OCI-LY3 (cell line): ENCODE measurements at regions not wholly inside any gene's neighbourhood (a gene's known extent, or its start where the extent isn't known, plus 50 kb on each side); places are given as distances from the start of the nearest gene placed in this dataset.

Experiments
- H2AFZ ChIP-seq: fragments of 200-600, 300-600 bp; shearing (Covaris generic); 2 replicates; pipeline ENCODE4 v1.6.0; 2014; ENCODE audit warnings: antibody characterized with exemption, low read depth, low read length
- H3K27ac ChIP-seq: fragments of 200-600, 300-600 bp; sonication (generic); 2 replicates; pipeline ENCODE4 v1.5.1; 2014; ENCODE audit warnings: mild to moderate bottlenecking, low read length, moderate library complexity, mixed read lengths
- H3K27me3 ChIP-seq: fragments of 200-600, 300-600 bp; sonication (generic); 2 replicates; pipeline ENCODE4 v1.6.1; 2014; ENCODE audit warnings: low read depth, low read length, mixed read lengths
- H3K36me3 ChIP-seq: fragments of 200-600, 300-600 bp; sonication (generic); replicated peaks from 2 replicates; pipeline ENCODE3; 2014; ENCODE audit warnings: low read depth, low read length, mixed read lengths
- H3K4me1 ChIP-seq: fragments of 300-600, 200-600 bp; sonication (generic); 2 replicates; pipeline ENCODE4 v1.6.1; 2014; ENCODE audit warnings: low read length, mixed read lengths
- H3K4me2 ChIP-seq: fragments of 200-600, 300-600 bp; sonication (generic); 2 replicates; pipeline ENCODE4 v1.6.1; 2014; ENCODE audit warnings: low read length, mixed read lengths
- H3K4me3 ChIP-seq: fragments of 300-600, 200-600 bp; sonication (generic); 2 replicates; pipeline ENCODE4 v1.5.1; 2014; ENCODE audit warnings: antibody characterized with exemption, mild to moderate bottlenecking, low read length, moderate library complexity
- H3K79me2 ChIP-seq: fragments of 300-600, 200-600 bp; shearing (Covaris generic); 2 replicates; pipeline ENCODE4 v1.6.1; 2014; ENCODE audit warnings: mild to moderate bottlenecking, low read length, mixed read lengths
- H3K9ac ChIP-seq: fragments of 300-600, 200-600 bp; shearing (Covaris generic); 2 replicates; pipeline ENCODE4 v1.6.0; 2014; ENCODE audit warnings: mild to moderate bottlenecking, low read length, moderate library complexity
- H3K9me3 ChIP-seq: fragments of 200-600, 300-600 bp; shearing (Covaris generic); 2 replicates; pipeline ENCODE4 v1.6.1; 2014; ENCODE audit warnings: low read length, mixed read lengths; ENCODE audit not compliant: insufficient read depth
- H4K20me1 ChIP-seq: fragments of 200-600, 300-600 bp; sonication (generic); 2 replicates; pipeline ENCODE4 v1.6.1; 2016; ENCODE audit warnings: low read length, mixed read lengths; ENCODE audit not compliant: insufficient read depth
- CTCF ChIP-seq: fragments of 200-600, 300-600 bp; sonication (generic); IDR thresholded peaks from 2 replicates; pipeline ENCODE4 v1.5.1; 2014; ENCODE audit warnings: antibody characterized with exemption, low read length, low read depth
- EZH2phosphoT487 ChIP-seq: fragments of 200-600 bp; shearing (Covaris generic); IDR thresholded peaks from 2 replicates; pipeline ENCODE4 v1.6.1; 2018; ENCODE audit warnings: antibody characterized with exemption, mixed run types, low read depth

GRCh38 chr11:81278991-81279390, 1454.7 kb downstream of the FAM181B start:
- Histone ChIP-seq H3K4me3 (no peak overlapping the region), H3K27ac (no peak overlapping the region), H2AFZ (no peak overlapping the region), H3K27me3 (no peaks in the 10 kb centered on the region), H3K9ac (no peak overlapping the region), H3K4me1 (no peaks in the 10 kb centered on the region), H3K79me2 (no peaks in the 10 kb centered on the region), H3K4me2 (no peak overlapping the region), H3K9me3 (no peaks in the 10 kb centered on the region), H4K20me1 (no peaks in the 10 kb centered on the region), H3K36me3 (peaks cover 2% of the 10 kb centered on the region)
- no peak for TF ChIP-seq EZH2phosphoT487
- TF ChIP-seq CTCF, result no peak

GRCh38 chr11:81270686-81271085, 1463.0 kb downstream of the FAM181B start:
- TF ChIP-seq CTCF, result no peak
- no peak for TF ChIP-seq EZH2phosphoT487
- no peak overlapping the region for H3K4me3 ChIP-seq
- no peaks in the 10 kb centered on the region for H3K27me3 ChIP-seq
- H3K4me1 ChIP-seq, result peaks cover 10% of the 10 kb centered on the region
- no peak overlapping the region for H3K4me2 ChIP-seq
- H3K36me3 ChIP-seq, result no peaks in the 10 kb centered on the region
- no peaks in the 10 kb centered on the region for H3K9me3 ChIP-seq
- H3K79me2 ChIP-seq, result no peaks in the 10 kb centered on the region
- H4K20me1 ChIP-seq, result no peaks in the 10 kb centered on the region
- H2AFZ ChIP-seq, result no peak overlapping the region
- no peak overlapping the region for H3K27ac ChIP-seq
- no peak overlapping the region for H3K9ac ChIP-seq

- H3K9me3 ChIP-seq, result no peaks in the 10 kb centered on the region
- H2AFZ ChIP-seq, result no peak overlapping the region
- H3K79me2 ChIP-seq, result no peaks in the 10 kb centered on the region
- no peak overlapping the region for H3K9ac ChIP-seq
- H3K4me3 ChIP-seq, result no peak overlapping the region
- H3K27me3 ChIP-seq, result no peaks in the 10 kb centered on the region
- TF ChIP-seq EZH2phosphoT487, result no peak
- TF ChIP-seq CTCF, result no peak
- H4K20me1 ChIP-seq, result no peaks in the 10 kb centered on the region
- peaks cover 4% of the 10 kb centered on the region for H3K36me3 ChIP-seq
- no peak overlapping the region for H3K4me2 ChIP-seq
- peaks cover 17% of the 10 kb centered on the region for H3K4me1 ChIP-seq
- no peak overlapping the region for H3K27ac ChIP-seq
Measured at GRCh38 chr11:81267246-81267645, 1466.4 kb downstream of the FAM181B start.

- Histone ChIP-seq H3K9ac (no peak overlapping the region), H3K9me3 (no peaks in the 10 kb centered on the region), H3K36me3 (peaks cover 11% of the 10 kb centered on the region), H3K4me3 (no peak overlapping the region), H3K27ac (no peak overlapping the region), H2AFZ (no peak overlapping the region), H3K4me2 (no peak overlapping the region), H3K4me1 (peaks cover 45% of the 10 kb centered on the region), H3K79me2 (no peaks in the 10 kb centered on the region), H4K20me1 (no peaks in the 10 kb centered on the region), H3K27me3 (no peaks in the 10 kb centered on the region)
- TF ChIP-seq CTCF, result no peak
Measured at GRCh38 chr11:81259471-81259870, 1474.2 kb downstream of the FAM181B start.
